K562 (cell line): ENCODE measurements at regions not wholly inside any gene's neighbourhood (a gene's known extent, or its start where the extent isn't known, plus 50 kb on each side); places are given as distances from the start of the nearest gene placed in this dataset.

Source experiments
- PTTG1 ChIP-seq: fragments of 450-650 bp; IDR thresholded peaks from 2 replicates; pipeline ENCODE4 v1.6.1; 2016; ENCODE audit warnings: low read depth, mild to moderate bottlenecking, missing genetic modification characterization, missing compliant biosample characterization
- SUPT5H ChIP-seq: fragments of 450-650 bp; IDR thresholded peaks from 2 replicates; pipeline ENCODE4 v1.6.1; 2016
- ZNF76 ChIP-seq: fragments of 250-450 bp; sonication (Bioruptor Pico); IDR thresholded peaks from 2 replicates; pipeline ENCODE4 v1.4.0; 2020; ENCODE audit warnings: mild to moderate bottlenecking, moderate library complexity, borderline replicate concordance
- TF ChIP-seq, protein P1 (sequence below): sonication (generic); formaldehyde crosslinking; IDR thresholded peaks from 2 replicates; pipeline ENCODE4 v1.8.0; 2023; ENCODE audit warnings: missing genetic modification reagents, mild to moderate bottlenecking, borderline replicate concordance
- TF ChIP-seq, protein P2 (sequence below): fragments of 250-450 bp; sonication (Bioruptor Pico); IDR thresholded peaks from 2 replicates; pipeline ENCODE4 v1.8.0; 2022; ENCODE audit warnings: moderate library complexity, mild to moderate bottlenecking, inconsistent platforms
- TF ChIP-seq, protein P3 (sequence below): fragments of 250-450 bp; sonication (Bioruptor Pico); IDR thresholded peaks from 2 replicates; pipeline ENCODE4 v1.5.0; 2021
- TF ChIP-seq, protein P4 (sequence below), 2 experiments: fragments of 450-650 bp; IDR thresholded peaks; 2 replicates each; pipeline ENCODE4 v1.6.1; 2016; ENCODE audit warnings: mild to moderate bottlenecking in 2 of 2, borderline replicate concordance in 1 of 2, low read depth in 1 of 2, moderate library complexity in 1 of 2
- TF ChIP-seq, protein P5 (sequence below): fragments of 450-650 bp; formaldehyde crosslinking; IDR thresholded peaks from 2 replicates; pipeline ENCODE4 v1.4.0; 2022; ENCODE audit warnings: missing genetic modification characterization

DNA sequence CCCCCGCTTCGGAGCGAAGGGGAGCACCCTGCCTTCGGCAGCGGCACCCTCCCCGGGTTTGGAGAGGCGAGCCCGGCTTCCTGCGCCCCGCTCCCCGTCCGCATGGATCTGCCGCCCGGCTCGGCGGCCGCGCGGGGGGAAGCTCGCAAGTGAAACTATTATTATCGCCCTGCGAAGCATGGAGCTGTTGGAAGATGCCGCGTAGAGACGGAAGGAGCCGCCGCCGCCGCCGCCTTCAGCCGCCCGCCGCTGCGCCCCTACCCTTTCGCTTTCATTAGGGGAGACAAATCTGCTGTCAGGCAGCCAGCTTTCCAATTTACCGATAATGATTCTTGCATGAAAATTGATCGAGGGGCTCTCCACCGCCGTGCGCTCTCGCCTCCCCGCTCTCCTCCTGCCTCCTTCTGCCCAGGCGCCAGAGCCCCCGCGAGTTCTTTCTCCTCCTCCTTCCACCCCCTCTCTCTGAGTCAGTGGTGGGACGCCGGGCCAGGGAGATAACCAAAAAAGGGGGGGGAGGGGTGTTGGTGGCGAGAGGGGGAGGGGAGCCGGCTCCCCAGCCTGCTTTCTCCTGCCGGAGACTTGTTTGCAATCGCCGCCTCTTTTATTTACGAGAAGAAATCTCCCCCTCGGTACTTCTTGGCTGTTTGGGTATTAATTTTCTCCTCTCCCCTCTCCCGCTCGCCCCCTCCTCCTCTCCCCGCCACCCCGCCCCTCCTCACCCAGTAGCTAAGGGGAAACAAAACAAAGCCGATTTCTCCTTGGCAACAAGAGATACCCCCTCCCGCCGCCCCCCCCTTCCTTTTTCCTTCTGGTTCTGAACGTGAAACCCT, 58.0 kb upstream of the GSE1 start (continued):
- TF ChIP-seq, protein P1, sequence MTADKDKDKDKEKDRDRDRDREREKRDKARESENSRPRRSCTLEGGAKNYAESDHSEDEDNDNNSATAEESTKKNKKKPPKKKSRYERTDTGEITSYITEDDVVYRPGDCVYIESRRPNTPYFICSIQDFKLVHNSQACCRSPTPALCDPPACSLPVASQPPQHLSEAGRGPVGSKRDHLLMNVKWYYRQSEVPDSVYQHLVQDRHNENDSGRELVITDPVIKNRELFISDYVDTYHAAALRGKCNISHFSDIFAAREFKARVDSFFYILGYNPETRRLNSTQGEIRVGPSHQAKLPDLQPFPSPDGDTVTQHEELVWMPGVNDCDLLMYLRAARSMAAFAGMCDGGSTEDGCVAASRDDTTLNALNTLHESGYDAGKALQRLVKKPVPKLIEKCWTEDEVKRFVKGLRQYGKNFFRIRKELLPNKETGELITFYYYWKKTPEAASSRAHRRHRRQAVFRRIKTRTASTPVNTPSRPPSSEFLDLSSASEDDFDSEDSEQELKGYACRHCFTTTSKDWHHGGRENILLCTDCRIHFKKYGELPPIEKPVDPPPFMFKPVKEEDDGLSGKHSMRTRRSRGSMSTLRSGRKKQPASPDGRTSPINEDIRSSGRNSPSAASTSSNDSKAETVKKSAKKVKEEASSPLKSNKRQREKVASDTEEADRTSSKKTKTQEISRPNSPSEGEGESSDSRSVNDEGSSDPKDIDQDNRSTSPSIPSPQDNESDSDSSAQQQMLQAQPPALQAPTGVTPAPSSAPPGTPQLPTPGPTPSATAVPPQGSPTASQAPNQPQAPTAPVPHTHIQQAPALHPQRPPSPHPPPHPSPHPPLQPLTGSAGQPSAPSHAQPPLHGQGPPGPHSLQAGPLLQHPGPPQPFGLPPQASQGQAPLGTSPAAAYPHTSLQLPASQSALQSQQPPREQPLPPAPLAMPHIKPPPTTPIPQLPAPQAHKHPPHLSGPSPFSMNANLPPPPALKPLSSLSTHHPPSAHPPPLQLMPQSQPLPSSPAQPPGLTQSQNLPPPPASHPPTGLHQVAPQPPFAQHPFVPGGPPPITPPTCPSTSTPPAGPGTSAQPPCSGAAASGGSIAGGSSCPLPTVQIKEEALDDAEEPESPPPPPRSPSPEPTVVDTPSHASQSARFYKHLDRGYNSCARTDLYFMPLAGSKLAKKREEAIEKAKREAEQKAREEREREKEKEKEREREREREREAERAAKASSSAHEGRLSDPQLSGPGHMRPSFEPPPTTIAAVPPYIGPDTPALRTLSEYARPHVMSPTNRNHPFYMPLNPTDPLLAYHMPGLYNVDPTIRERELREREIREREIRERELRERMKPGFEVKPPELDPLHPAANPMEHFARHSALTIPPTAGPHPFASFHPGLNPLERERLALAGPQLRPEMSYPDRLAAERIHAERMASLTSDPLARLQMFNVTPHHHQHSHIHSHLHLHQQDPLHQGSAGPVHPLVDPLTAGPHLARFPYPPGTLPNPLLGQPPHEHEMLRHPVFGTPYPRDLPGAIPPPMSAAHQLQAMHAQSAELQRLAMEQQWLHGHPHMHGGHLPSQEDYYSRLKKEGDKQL: 0 out of 2 replicates have a peak, but pooled peaks have one; percentile 34
- TF ChIP-seq, protein P2, sequence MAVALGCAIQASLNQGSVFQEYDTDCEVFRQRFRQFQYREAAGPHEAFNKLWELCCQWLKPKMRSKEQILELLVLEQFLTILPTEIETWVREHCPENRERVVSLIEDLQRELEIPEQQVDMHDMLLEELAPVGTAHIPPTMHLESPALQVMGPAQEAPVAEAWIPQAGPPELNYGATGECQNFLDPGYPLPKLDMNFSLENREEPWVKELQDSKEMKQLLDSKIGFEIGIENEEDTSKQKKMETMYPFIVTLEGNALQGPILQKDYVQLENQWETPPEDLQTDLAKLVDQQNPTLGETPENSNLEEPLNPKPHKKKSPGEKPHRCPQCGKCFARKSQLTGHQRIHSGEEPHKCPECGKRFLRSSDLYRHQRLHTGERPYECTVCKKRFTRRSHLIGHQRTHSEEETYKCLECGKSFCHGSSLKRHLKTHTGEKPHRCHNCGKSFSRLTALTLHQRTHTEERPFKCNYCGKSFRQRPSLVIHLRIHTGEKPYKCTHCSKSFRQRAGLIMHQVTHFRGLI: no peak
- TF ChIP-seq PTTG1: no peak
- TF ChIP-seq SUPT5H: peak; percentile 95
- TF ChIP-seq, protein P3, sequence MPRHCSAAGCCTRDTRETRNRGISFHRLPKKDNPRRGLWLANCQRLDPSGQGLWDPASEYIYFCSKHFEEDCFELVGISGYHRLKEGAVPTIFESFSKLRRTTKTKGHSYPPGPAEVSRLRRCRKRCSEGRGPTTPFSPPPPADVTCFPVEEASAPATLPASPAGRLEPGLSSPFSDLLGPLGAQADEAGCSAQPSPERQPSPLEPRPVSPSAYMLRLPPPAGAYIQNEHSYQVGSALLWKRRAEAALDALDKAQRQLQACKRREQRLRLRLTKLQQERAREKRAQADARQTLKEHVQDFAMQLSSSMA (CRISPR knock-in tag): peak; percentile 94
- TF ChIP-seq, protein P4, sequence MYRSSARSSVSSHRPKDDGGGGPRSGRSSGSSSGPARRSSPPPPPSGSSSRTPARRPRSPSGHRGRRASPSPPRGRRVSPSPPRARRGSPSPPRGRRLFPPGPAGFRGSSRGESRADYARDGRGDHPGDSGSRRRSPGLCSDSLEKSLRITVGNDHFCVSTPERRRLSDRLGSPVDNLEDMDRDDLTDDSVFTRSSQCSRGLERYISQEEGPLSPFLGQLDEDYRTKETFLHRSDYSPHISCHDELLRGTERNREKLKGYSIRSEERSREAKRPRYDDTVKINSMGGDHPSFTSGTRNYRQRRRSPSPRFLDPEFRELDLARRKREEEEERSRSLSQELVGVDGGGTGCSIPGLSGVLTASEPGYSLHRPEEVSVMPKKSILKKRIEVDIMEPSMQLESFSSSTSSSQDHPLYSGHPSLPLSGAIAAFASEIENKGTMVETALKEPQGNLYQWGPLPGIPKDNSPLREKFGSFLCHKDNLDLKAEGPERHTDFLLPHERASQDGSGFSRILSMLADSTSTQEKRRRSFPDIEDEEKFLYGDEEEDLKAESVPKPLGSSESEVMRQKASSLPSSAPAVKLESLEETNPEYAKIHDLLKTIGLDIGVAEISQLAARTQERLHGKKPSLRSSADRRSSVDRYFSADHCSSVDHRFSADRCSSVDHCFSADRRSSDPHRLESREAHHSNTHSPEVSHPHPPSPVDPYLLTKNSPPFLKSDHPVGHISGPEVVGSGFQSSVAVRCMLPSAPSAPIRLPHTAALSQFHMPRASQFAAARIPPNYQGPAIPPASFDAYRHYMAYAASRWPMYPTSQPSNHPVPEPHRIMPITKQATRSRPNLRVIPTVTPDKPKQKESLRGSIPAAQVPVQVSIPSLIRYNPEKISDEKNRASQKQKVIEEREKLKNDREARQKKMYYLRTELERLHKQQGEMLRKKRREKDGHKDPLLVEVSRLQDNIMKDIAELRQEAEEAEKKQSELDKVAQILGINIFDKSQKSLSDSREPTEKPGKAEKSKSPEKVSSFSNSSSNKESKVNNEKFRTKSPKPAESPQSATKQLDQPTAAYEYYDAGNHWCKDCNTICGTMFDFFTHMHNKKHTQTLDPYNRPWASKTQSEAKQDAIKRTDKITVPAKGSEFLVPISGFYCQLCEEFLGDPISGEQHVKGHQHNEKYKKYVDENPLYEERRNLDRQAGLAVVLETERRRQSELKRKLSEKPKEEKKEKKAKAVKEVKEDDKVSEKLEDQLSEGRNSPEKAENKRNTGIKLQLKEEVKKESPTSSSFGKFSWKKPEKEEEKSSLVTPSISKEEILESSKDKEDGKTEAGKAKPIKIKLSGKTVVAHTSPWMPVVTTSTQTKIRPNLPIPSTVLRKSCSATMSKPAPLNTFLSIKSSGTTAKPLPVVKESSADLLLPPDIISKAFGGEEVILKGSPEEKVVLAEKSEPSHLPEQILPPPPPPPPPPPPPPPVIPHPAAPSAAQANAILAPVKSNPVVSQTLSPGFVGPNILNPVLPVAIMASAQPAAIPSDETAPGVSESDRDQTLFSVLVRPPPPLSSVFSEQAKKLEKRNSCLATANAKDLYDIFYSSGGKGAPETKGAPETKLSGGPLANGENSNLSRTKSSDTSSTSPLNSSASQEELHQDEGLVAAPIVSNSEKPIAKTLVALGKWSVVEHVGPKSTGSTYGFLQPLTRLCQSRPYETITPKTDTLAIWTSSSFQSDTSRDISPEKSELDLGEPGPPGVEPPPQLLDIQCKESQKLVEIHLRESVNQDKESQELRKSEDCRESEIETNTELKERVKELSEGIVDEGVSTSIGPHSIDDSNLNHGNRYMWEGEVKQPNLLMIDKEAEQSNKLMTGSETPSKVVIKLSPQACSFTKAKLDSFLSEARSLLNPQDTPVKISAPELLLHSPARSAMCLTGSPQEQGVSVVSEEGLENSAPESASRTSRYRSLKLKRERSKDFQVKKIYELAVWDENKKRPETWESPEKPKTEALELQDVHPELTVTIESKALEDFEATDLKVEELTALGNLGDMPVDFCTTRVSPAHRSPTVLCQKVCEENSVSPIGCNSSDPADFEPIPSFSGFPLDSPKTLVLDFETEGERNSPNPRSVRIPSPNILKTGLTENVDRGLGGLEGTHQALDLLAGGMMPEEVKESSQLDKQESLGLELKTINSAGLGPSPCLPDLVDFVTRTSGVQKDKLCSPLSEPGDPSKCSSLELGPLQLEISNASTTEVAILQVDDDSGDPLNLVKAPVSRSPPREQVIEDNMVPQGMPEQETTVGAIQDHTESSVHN (IDR thresholded peaks at IDR 0.05; ENCODE audit: borderline replicate concordance in 1 of 2, low read depth in 1 of 2): no peak
- peak; percentile 72; the same call in 1 of the 2 replicates for TF ChIP-seq ZNF76 (CRISPR knock-in tag)
- TF ChIP-seq, protein P5, sequence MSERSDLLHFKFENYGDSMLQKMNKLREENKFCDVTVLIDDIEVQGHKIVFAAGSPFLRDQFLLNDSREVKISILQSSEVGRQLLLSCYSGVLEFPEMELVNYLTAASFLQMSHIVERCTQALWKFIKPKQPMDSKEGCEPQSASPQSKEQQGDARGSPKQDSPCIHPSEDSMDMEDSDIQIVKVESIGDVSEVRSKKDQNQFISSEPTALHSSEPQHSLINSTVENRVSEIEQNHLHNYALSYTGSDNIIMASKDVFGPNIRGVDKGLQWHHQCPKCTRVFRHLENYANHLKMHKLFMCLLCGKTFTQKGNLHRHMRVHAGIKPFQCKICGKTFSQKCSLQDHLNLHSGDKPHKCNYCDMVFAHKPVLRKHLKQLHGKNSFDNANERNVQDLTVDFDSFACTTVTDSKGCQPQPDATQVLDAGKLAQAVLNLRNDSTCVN: peak; percentile 39; the same call in 1 of the 2 replicates
